Amniotic epithelial cell (primary cell): ENCODE measurements at regions not wholly inside any gene's neighbourhood (a gene's known extent, or its start where the extent isn't known, plus 50 kb on each side); places are given as distances from the start of the nearest gene placed in this dataset.

Experiments
- DNase-seq: peaks from one replicate; pipeline ENCODE4 v3.0.0-alpha.2; 2010; ENCODE audit warnings: low read depth

DNA sequence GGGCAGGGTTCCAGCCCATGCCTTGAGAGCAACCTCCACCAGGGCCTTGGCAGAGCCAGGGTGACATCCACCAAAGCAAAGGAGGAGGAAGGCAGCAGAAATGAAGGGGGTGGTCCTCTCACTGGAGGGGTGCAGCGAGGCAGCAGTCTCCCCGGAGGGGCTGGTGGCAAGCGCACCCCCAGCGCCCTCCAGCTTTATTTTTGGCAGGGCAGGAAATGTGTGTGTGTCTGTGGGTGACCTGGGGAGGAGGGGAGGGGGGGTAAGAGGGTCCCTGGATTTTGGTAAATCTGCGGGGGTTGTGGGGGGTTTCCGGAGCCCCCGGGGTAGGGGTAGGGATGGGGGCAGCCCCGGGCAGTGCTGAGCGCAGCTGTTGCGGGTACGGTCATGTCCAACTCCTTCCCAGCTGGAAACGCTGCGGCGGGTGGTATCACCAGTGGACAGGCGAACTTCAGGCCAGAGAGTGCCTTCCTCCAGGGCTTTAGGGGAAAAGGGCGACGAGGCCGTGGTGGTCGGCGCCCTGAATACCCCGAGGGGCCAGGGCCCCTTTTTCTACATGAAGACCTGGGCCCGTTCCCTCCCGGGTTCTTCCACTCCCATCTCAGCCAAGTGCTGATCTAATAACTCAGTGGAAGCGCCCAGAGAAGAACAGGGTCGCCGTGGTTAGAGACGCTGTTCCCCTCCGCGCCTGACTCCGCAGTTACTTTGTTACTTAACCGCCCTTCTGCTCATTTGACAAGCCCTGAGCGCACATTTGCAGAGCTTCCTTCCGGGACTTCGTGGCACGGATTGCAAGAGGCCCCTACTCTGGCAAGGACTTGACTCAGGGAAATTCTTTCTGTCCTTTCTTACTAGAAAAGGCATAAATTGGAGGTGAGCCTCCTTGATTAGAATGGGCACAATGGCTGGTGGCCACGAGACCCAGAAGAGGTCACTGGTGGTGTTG lies 55.2 kb downstream of the FOS start:
- DNase-seq = no peak

DNA sequence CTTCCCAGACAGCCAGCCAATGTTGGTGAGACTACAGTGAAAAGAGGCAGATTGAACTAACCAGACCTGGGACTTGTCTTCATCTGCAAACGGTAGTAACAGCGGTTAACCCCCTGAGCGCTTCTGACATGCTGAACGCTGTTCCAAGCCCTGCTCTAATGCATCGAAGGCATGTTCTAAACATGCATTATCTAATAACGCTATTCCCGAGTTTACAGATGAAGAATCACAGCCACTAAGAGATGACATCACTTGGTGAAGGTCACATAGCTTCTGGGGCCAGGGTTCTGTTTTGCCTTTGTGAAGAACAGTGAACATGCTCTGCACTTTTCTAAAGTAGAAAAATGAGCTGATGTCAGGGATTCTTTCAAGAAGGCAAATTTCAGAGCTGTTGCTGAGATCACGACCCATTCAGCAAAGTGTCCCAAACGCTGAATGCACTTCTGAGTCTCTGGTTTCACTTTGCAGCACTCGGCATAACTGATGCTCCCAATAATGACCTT lies 56.0 kb downstream of the FOS start:
- no peak for DNase-seq

DNA sequence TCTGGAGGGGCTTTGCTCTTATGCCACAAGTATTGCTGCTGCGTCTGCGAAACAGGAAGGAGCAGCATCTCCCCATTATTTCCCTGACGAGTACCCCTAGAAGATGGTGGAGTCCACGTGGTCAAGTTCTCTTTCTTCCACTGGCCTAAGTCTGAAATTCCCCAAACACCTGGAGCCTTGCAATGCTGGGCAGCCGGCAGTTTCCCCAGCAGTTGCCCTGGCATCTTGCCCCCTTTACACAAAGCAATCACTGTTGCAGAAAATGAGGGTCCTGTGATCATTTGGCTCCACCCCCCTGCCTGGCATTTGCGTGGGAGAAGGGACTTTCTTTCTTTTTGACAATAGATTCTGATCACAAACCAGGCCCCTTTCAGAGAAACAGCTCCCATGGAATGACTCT lies 56.9 kb downstream of the FOS start:
- DNase-seq = no peak

DNA sequence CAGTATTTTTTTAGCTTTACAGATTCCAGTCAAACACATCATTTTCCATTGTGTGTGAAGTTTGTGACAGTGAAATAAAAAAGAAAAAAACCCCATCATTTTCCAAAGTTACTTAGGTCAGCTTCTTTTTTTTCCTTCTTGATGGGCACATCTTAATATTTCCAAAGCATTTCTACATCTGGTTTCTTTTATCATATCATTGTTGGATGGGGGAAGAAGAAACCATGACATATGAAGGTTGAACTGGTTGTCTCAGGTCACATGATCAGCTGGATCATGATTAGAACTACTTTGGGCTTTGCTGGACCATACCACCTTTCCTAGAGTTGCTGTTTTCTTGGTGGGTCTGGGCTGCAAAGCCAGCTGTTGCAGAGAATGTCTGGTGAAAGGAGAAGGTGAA lies 59.8 kb downstream of the FOS start:
- no peak for DNase-seq

DNA sequence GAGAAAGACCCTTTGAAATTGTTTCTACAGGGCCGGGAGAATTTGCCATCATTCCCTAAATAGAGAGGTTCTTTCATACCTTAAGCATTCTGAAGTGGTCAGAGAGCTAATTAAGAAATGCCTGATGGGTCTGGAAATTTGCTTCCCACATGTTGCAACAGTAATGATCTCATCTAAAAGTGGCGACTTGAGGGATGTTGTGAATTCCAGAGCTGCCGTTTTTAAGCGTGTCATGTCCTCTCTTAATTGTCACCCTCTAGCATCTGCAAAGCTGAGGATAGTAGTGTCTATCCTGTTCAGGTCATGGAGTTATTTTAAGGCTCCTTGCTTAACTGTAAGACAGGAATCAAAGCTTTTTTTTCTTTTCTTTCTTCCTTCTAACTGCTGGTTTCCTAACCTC lies 60.4 kb downstream of the FOS start:
- DNase-seq = peak; percentile 69

DNA sequence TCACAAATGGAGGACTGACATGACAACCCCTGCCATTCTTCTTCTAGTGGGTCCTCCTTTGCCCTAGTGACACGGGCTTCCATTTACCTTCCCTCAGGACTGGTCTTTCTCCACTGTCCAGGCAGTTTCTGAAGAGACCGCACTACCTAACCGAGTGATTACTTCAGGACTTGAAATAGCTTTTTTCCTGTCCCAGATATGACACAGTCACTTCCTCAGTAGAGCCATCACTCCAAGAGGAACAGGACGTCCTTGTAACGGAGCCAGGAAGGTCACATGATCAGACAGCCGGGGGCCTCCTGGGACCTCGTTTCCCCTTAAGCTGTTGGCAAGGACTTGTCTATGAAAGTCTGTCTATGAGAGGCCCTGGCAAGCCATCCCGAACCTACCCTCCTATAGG lies 62.3 kb downstream of the FOS start:
- peak; percentile 7 for DNase-seq

DNA sequence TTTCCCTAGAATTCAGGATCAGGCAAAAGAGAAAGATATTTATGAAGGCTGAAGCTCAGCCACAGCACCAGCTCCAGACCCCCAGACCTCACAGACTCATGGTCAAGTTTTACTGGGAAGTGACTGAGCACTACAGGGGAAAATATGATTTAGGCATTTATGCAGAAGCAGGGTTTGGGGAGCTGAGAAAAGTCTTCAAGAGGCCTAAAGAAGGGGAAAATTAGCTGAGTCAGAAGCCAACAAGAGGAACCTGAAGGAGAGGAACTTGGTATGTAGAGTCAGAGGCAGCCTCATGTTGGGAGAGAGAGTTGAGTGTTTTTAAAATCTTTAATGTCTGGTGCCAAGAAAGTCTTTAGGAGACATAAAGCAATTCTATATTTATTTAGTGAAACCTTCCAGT lies 63.0 kb downstream of the FOS start:
- no peak for DNase-seq

DNA sequence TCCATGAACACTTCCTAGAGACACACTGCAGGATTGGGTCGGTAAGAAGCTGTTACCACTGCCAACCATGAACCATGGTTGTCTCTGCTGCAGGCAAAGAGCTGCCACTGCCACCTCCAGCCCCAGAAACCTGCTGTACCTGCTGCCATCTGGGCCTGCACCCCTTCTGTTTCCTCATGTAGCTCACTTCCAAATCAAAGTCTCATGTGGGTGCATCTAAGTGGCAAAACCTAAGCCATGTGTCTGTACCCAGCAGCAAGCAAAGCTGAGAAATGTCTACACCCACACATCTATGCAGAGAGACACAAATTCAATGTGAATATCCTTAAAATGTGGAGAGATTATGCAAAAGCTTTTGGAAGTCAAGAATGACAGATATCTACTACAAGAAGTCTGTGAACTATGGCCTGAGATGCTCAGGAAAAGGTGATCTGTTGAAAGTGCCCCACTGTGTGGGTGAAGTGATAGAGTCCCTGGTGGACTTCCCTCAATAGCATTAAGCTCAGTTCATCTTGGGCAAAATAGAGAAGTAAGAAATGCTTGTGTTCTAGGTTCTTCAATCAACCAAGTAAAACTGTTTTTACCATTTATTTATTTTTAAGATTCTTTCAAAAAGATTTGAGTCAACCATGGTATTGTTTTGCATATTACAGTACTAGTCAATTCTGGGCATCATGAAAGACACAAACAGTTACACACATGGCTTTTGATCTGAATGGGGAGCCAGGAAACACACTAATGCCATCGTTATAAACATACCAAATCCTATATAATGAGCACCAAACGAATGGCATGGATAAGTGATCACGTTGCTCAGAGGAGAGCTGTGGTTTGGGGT lies 64.4 kb downstream of the FOS start:
- DNase-seq = no peak

DNA sequence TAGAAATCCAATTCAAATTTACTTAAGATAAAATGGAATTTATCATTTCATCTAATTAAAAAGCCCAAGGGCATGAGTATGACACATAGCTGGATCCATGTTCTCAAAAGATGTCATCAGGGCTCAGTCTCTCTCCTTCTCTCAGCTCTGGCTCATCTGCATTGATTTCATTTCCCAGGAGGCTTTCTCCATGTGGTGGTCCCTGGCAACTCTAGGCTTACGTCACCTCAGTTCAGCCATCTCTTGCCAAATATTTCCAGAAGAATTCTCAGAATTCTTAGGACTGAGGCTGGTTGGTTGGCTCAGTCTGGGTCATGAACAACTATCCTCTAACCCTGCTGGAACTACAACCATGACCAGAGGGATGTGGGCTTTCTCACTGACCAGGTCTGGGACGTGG lies 65.3 kb downstream of the FOS start:
- DNase-seq = no peak

DNA sequence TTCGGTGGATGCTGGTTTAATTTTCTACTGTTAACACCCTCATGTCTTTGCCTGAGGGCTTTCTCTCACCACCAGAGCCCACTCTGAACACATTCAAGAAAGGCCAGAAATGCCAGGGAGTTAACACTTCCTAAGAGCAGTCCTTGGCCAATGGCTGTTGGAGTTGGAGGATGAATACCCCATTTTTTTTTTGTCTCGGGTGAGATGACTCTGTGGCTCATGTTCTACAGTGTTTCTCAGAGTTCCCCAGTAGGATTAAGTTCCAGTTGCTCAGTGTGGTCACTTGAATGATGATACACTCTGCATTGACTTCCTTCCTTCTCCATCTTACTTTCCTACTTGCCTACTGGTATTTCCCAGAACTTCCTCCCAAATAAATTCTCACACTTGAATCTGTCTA lies 65.8 kb downstream of the FOS start:
- no peak for DNase-seq

DNA sequence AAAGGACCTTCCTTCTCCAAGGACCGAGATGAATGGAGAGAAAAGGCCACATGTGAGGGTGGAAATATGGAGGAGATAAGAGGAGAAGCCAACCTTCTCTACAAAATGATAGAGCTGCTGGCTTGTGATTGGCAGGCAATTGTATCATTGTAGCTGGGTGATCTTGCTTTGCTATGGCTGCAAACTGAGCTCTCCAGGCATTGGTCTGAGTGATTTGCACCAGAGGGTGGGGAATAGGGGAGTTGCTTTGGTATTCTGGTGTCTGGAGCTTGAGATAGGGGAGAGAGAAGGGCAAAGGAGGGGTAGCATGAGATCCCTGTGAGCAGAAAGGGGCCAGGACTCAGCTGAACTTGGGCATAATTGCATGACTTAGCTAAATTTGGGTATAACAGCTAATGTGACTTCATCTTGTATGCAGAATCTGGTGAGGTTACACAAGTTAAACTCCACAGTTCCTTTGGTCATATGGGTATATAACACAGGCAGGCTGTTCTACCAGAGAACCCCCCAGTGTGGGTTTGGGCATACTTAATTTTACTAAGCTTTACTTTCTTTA lies 72.0 kb downstream of the FOS start:
- DNase-seq = no peak

DNA sequence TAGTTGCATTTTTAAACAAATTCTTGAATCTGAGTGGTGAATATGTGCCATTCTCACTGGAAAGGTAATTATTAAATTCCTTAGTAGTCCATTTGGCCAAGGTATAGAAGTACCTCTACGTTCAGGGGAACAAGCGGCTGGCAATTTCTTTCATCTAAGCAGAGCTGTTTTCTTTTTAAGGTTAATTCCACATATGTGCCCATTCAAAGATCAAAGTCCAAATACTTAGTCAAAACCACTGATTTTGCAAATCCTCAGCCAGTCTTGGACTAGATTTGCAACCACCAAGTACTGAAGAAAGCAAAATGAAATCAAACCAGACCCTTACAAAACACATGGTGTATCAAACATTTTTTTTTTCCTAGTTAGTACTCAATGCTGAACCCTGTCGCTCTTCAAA lies 68.7 kb upstream of the JDP2 start:
- no peak for DNase-seq

DNA sequence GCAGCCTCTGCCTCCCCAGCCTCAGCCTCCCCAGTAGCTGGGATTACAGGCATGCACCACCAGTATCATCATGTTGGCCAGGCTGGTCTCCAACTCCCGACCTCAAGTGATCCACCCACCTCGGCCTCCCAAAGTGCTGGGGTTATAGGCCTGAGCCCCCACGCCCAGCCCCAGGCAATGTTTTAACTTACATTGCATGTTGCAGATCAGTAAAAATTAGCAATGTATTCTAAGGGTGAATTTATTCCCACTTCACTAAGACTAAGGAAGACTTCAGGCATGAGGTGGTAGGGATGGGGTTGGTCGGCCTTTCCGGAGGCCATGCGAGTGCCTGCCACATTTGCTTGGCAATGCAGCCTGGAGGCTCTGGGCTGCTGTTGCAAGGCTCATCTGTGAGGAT lies 66.8 kb upstream of the JDP2 start:
- DNase-seq = no peak

DNA sequence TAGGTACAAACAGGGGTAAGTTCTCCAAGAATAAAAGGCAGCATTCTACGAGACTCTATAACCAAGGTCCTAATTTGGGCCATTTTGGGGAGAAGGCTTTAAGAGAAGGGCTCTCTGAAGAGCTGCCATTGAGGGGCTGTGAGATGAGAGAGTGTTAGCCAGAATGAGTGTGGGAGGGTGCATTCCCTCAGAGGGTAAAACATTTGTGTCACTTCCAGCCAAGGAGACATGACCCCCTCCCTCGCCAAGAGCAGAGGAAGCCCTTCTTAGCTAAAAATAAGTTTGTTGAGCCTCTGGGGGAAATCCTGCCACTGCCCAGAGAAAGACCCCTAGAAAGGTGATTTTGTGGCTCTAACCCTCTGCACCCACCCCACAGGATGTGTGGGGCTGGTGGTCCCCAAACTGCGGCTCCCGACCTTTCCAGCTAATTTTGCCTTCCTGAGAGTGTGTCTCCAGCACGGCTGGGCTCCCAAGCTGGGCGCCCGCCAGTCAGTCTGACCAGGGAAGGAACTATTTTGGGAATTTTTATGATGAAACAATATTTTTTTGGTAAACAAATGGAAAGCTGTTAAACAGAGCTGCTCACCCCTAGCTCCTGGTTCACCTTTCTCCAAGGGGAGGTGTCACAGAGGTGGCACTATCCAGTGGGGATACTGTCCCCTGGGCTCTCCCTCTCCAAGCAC lies 65.9 kb upstream of the JDP2 start:
- DNase-seq = no peak

DNA sequence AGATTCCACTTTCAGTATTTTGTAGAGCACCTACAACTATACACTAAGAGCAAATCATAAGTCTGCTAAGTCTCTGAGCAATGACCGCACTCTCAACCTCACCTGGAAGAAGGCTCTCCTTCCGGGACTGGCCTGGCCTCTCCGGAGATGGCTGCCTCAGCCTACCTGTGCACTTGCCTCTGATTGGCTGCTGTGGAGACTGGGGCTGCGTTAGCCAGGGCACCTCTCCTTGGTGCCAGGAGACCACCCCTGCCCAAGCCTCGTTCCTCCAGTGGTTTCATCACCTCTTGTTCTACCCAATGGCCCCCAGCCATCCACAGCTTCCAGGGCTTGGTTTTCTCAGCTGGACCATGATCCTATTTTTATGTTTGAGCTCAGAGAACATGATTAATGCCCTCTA lies 64.7 kb upstream of the JDP2 start:
- DNase-seq = no peak

DNA sequence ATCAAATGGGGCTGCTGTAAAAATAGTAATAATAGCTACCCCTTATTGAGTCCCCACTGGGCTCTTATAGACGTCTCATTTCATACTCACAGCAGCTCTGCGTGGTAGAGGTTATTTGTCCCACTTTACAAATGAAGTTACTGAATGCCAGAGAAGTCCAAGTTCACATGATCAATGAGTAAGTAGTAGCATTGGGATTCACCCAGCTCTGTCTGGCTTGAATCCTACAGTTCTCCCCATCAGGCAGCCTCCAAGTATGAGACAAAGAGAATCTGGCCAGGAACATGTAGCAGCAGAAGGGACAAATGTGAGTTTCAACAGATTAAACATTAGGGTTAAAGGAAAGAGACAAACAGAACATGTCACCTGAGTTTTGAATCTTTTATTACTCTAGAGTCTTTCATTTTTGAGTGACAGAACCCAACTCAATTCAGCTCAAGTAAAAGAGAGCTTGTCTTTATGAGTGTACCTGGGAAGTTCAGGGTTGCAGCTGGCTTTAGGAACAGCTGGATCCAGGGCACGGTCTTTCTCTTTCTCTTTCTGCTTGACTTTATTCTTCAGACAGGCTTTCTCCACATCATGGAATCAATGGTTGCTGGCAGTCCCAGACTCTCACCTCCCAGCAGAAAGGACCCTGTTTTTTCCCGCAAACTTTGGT lies 64.1 kb upstream of the JDP2 start:
- no peak for DNase-seq

DNA sequence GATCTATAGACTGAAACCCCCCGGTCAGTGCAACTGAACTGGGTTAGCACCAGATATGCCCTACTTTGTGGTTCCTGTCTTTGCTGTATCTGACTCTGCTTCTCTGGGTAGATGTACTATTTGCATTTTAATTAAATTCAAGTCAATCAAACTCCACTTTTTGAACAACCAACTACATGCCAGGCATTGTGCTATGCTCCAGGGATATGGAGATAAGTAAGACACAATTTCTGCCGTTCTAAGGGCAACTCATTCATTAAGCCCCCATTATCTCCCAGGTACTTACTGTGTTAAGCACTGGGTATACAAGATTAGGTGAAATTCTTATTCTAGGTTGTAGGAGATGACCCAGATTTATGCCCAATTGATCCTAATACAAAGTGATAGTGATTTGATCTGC lies 62.7 kb upstream of the JDP2 start:
- no peak for DNase-seq

DNA sequence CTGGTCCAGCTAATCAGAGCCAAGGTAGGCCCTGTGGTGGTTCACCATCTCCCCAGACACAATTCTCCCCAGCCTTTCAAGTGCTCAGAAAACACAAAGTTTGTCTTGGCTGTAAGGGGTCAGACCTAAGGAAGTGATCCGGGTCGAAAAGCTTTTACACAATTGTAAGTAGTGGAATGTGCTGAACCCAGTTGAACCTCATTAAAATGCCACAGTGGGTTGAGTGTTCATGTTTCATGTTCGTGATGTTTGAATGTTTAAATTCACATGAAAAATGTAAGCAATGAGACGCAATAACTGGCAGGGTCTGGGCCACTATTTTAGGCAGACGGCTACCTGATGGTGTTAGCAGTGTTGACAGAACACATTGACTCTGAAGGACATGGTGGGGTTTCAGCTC lies 60.9 kb upstream of the JDP2 start:
- DNase-seq = no peak

DNA sequence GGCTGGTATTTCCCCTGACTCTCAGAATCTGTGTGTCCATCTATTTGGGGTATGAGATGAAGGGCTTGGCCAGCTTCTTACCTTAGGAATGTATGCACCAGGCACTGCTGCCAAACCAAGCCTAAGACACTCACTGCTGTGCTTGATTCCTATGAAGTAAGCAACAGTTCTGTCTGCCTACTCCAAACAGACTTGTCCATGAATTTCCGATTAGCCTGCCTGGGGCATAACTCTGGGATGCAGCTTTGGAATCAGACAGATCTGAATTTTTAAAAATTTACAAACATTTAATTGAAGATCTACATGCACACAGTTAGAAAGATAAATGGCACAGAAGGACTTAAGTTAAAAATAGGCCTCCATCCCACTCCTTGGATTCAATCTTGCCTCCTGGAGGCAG lies 59.5 kb upstream of the JDP2 start:
- DNase-seq = no peak

DNA sequence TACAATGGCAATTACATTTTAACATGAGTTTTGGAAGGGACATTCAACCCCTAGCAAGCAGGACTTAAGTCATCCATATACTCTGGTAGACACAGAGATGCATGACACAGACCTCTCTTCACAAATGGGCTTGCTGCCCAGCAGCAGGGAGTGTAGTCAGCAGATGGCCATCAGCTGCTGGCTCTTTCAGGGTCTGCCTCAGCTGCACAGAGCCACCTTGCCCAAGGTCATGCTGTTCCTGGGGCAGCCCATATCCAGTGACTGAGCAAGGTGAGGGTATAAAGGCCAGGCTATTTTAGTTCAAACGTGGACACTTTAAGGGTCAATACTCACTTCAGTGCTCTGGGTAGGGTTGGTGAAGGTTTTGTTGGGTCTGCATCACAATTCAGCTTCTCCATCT lies 58.3 kb upstream of the JDP2 start:
- no peak for DNase-seq

DNA sequence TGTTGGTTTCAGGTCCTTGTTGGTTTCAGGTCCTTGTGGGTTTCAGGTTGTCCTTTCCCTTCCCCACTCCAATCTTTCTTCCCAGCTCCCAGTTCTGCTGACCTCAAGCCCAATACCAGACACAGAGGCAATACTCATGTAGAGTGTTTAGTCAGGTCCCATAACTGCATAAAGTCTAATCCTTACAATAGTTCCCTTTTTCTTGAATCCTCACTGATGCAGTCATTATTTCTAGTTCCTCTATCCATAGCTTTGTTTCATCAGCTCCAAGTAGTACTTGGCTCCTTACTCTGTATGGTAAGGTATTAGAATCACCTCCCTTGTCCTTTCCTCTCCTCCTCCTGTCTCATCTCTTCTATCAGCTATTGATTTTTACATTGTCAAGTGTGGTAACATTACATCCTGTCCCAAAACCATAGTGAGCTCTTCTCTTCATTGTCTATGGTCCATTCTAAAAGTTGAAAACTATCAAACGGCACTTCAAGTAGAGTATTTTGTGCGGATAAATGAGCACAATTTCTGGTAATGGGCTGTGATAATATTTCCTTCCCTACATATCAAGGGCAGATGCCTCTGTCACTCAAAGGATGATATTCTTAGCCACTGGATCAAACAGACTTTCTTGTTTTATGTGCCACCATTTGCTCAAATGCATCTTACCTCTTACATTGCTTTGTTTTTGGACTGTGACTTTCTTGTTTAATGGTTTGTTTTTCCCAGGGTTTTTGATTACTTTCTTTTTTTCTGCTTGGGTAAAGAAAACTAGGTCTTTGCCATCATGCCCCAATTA lies 57.2 kb upstream of the JDP2 start:
- DNase-seq = no peak
